ENCODE measurements at regions not wholly inside any gene's neighbourhood (a gene's known extent, or its start where the extent isn't known, plus 50 kb on each side); places are given as distances from the start of the nearest gene placed in this dataset.

DNA sequence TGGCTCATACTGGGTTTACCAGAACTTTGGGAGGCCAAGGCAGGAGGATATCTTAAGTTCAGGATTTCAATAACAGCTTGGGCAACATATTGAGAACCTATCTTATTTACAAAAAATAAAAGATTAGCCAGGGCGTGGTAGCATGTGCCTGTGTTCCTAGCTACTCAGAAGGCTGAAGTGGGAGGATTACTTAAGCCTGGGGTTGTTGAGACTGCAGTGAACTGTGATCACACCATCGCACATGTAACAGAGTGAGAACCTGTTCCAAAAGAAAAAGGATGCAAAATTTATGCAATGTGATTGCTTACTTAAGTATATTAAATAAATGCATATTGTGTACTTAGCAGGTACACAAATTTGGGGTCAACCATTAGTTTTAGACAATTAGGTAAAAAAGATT, 768.9 kb upstream of the CDH7 start:
- no peak for DNase-seq

- DNase-seq = no peak
Measured at GRCh38 chr18:64979791-64980190, 771.0 kb upstream of the CDH7 start.

DNA sequence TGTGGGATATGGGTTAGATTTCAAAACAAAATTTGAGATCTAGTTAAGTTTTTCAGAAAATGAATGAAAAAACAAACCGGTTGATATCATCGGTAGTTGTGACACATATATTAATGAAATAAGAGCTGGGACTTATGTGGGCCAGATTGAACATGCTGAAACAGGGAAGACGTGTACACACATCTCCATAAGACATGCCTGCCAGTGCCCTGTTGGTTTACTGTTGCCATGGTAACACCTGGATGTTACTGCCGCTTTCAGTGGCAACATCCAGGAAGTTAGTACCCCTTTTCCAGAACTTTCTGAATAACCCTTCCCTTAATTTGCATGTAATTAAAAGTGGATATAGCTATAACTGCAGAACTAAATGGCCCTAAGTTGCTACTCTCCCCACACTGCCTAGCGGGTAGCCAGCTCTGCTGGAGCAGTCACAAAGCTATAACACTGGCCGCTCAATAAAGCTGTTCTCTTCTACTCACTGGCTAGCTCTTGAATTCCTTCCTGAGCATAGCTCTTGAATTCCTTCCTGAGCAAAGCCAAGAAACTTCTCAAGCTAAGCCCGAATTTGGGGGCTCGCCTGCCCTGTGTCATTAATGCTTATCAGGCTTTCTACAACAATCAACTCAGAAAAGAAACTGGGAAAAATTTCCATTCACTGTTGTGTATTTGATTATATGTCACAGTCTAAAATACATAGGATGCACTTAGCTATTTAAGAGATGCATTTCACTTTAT, 776.3 kb upstream of the CDH7 start:
- no peak for DNase-seq

- no peak for DNase-seq
Measured at GRCh38 chr18:64972545-64972944, 778.3 kb upstream of the CDH7 start.

- DNase-seq = no peak
Measured at GRCh38 chr18:64966667-64967066, 784.1 kb upstream of the CDH7 start.

GRCh38 chr18:64956465-64956864, 794.3 kb upstream of the CDH7 start:
- DNase-seq = no peak

DNA sequence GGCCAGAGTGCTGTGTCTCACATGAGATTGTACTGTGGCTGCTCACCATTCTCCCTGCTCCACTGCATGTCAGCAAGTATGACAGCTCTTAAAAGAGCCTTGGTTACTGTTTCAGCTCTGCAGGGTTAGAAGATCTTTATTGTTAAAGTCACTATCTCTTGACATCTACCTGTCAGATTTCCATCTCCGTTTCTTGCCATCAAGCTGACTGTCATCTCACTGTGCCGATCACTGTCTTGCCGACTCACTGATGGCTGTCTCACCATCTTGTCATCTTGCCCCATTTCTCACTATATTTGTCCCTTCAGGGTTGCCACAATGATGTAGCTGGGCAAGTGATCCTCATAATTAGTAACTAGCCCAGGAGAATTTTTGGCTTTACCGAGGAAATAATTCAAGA, 800.9 kb upstream of the CDH7 start:
- DNase-seq = no peak

DNA sequence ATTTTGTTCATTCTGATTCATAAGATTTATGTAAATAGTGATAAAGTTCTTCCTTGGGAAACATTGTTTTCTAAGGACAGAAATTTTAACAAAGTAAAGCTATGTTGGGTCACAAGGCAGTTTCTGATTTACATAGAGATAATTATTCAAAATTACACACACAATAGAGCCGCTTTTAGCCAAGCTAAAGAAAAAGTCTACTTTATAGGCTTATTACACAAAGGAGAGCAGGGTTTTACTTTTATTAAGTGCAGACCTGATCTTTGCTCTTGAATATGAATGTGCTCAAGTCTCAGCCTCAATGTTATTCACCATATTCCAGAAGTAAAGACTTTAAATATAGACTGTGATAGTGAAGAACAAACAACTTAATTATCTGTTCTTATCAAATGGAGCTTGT, 787.8 kb upstream of the LINC00305 start:
- DNase-seq = no peak

- DNase-seq = no peak
Measured at GRCh38 chr18:64929036-64929435, 780.1 kb upstream of the LINC00305 start.

- no peak for DNase-seq
Measured at GRCh38 chr18:64919971-64920570, 771.2 kb upstream of the LINC00305 start.

DNA sequence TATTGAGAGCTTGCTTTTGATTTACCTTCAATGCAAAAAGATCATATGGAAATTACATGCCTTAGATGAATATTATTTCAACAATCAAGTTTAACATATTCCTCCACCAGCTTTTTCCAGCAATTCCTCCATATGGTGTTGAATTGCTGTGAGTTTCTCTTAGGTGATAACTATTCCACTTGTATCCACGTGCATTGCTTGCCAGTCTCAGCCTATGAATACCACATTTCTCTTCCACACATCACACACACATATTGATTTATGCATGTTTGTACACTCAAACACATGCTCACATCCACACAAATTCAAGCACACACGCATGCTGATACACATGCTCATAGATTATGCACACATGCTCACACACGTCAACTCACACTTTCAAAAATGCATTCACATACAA, 770.0 kb upstream of the LINC00305 start:
- DNase-seq = no peak

GRCh38 chr18:64893349-64893748, 744.5 kb upstream of the LINC00305 start:
- no peak for DNase-seq

- no peak for DNase-seq
Measured at GRCh38 chr18:64888956-64889355, 740.1 kb upstream of the LINC00305 start.

DNA sequence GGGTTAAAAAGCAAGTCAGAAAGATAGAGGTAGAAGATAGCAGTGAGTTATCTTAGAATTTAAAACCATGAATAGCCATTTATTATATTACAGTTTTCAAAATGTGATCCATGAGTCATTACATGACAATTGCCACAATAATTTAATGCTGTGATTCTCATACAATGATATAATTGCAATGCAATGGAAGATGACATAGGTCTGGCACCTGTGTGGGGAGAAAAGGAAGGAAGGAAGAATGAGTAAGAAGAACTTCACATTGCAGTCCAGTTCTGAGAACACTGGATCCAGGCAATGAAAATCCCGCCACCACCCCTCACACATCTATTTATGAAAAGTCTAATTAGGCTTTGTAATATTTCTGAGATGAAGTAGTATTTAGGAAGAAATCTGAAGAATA, 738.1 kb upstream of the LINC00305 start:
- no peak for DNase-seq

- no peak for DNase-seq
Measured at GRCh38 chr18:64882896-64883295, 734.0 kb upstream of the LINC00305 start.

GRCh38 chr18:64876833-64877232, 727.9 kb upstream of the LINC00305 start:
- DNase-seq = no peak

GRCh38 chr18:64872710-64873458, 724.0 kb upstream of the LINC00305 start:
- no peak for DNase-seq

DNA sequence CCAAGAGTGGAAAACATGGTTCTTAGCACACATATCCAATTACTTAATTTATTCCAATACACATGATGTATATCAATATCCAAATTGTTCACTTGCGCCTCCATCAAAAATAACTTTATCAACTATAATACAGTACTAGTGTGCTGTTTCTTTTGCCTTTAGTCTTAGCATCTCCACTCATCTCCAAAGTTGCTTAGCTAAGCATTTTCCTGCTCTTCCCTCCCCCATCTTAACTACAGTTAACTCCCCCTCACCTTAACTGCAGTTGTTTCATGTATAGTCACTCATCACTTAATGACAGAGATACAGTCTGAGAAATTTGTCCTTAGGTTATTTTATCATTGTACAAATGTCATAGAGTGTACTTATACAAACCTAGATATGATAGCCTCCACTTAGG, 705.2 kb upstream of the LINC00305 start:
- no peak for DNase-seq

- no peak for DNase-seq
Measured at GRCh38 chr18:64852281-64852680, 703.4 kb upstream of the LINC00305 start.

DNA sequence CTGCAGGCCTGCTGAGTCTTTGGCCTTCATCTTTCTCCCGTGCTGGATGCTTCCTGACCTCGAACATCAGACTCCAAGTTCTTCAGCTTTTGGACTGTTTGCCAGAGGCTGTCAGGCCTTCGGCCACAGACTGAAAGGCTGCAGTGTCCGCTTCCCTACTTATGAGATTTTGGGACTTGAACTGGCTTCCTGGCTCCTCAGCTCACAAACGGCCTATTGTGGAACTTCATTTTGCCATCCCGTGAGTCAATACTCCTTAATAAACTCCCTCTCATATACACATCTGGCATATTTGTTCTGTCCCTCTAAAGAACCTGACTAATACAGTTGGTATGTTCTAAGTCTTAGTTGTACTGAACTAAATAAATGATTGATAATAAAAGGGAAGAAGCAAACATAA, 702.8 kb upstream of the LINC00305 start:
- DNase-seq = no peak

- DNase-seq = no peak
Measured at GRCh38 chr18:64850791-64851190, 701.9 kb upstream of the LINC00305 start.

GRCh38 chr18:64840911-64841701, 692.2 kb upstream of the LINC00305 start:
- no peak for DNase-seq

- no peak for DNase-seq
Measured at GRCh38 chr18:64810354-64810753, 661.5 kb upstream of the LINC00305 start.
